ENCODE measurements at regions not wholly inside any gene's neighbourhood (a gene's known extent, or its start where the extent isn't known, plus 50 kb on each side); places are given as distances from the start of the nearest gene placed in this dataset.

DNA sequence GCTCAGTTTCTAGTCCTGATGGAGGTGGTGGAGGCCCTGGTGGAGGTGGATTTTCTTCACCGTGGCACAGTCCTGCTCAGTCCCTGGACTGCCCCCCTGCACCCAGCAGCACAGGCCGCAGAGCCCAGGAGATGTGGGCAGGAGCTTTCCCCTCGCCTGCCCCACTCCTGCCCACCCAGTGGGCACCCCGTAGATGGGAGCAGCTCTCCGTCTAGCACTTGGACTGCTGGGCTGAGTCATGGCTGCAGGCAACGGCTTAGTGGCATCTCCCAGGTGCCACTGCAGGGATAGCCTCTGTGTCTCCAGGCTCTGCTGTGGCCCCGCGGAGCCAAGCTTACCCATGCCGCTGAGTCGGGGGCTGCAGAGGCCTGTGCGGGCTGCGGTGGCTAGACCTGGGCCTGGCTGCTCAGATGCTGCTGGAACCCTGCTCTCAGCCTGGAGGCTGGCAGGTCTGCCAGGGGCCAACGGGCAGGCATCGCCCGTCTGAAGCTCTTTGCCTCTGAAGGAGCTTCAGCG, 92.3 kb upstream of the CTDP1 start:
- Histone ChIP-seq H3K4me3 (no peak overlapping the region), H3K9me3 (no peaks in the 10 kb centered on the region), H3K27ac (no peak overlapping the region), H3K4me1 (no peaks in the 10 kb centered on the region), H3K27me3 (no peaks in the 10 kb centered on the region), H3K36me3 (no peaks in the 10 kb centered on the region)
- intact Hi-C loops (cut with DNase I): no loop called here
- ATAC-seq (no peak), DNase-seq (peak; percentile 60)
- TF ChIP-seq, protein P1, sequence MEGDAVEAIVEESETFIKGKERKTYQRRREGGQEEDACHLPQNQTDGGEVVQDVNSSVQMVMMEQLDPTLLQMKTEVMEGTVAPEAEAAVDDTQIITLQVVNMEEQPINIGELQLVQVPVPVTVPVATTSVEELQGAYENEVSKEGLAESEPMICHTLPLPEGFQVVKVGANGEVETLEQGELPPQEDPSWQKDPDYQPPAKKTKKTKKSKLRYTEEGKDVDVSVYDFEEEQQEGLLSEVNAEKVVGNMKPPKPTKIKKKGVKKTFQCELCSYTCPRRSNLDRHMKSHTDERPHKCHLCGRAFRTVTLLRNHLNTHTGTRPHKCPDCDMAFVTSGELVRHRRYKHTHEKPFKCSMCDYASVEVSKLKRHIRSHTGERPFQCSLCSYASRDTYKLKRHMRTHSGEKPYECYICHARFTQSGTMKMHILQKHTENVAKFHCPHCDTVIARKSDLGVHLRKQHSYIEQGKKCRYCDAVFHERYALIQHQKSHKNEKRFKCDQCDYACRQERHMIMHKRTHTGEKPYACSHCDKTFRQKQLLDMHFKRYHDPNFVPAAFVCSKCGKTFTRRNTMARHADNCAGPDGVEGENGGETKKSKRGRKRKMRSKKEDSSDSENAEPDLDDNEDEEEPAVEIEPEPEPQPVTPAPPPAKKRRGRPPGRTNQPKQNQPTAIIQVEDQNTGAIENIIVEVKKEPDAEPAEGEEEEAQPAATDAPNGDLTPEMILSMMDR (IDR thresholded peaks at IDR 0.05): no peak

- no peak overlapping the region for H3K4me3 ChIP-seq
- H3K4me1 ChIP-seq: no peaks in the 10 kb centered on the region
- ATAC-seq (no peak), DNase-seq (peak; percentile 60)
- intact Hi-C loops (cut with DNase I): no loop called here
- H3K27me3 ChIP-seq: peaks cover 3% of the 10 kb centered on the region
- H3K36me3 ChIP-seq: no peaks in the 10 kb centered on the region
- TF ChIP-seq, protein P1 (IDR thresholded peaks at IDR 0.05): no peak
- H3K27ac ChIP-seq: no peak overlapping the region
- no peaks in the 10 kb centered on the region for H3K9me3 ChIP-seq
Measured at GRCh38 chr18:79587779-79588635, 91.6 kb upstream of the CTDP1 start.

GRCh38 chr18:79588636-79589481, 90.7 kb upstream of the CTDP1 start:
- intact Hi-C loops (cut with DNase I): no loop called here

DNA sequence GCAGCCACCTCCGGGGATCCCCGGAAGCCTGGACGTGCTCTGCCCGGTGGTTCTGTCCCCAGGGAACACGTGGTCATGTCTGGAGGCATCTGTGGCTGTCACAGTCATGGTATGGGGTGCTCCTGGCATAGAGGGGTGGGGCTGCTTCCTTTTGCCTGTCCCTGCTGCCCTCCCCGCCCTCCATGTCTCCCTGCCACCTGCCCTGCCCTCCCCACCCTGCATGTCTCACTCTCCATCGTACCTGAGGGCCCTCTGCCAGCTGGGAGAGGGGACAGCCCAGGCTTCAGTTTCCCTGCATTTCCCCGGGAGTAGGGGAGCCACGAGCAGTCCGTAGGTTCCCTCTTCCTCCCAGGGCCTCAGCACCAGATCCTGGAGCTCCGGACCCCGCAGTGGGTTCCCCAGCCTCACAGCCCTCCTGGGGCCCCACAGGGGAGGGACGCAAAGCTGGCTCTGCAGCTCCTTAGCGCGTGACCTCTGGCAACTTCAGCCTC, 90.0 kb upstream of the CTDP1 start:
- H3K27ac ChIP-seq: peak overlapping the region; percentile 37
- H3K4me1 ChIP-seq: no peaks in the 10 kb centered on the region
- intact Hi-C loops (cut with DNase I): no loop called here
- no peaks in the 10 kb centered on the region for H3K9me3 ChIP-seq
- no peak overlapping the region for H3K4me3 ChIP-seq
- TF ChIP-seq, protein P1 (IDR thresholded peaks at IDR 0.05): no peak
- no peaks in the 10 kb centered on the region for H3K36me3 ChIP-seq
- peaks cover 5% of the 10 kb centered on the region for H3K27me3 ChIP-seq
- DNase-seq (peak; percentile 60), ATAC-seq (no peak)

More at GRCh38 chr18:79588636-79589481, 90.7 kb upstream of the CTDP1 start:
- peak overlapping the region; percentile 37 for H3K27ac ChIP-seq
- no peaks in the 10 kb centered on the region for H3K4me1 ChIP-seq
- no peaks in the 10 kb centered on the region for H3K36me3 ChIP-seq
- TF ChIP-seq, protein P1 (IDR thresholded peaks at IDR 0.05): no peak
- H3K4me3 ChIP-seq: no peak overlapping the region
- DNase-seq: peak; percentile 77
- H3K27me3 ChIP-seq: peaks cover 5% of the 10 kb centered on the region
- ATAC-seq: peak; percentile 65
- H3K9me3 ChIP-seq: no peaks in the 10 kb centered on the region

DNA sequence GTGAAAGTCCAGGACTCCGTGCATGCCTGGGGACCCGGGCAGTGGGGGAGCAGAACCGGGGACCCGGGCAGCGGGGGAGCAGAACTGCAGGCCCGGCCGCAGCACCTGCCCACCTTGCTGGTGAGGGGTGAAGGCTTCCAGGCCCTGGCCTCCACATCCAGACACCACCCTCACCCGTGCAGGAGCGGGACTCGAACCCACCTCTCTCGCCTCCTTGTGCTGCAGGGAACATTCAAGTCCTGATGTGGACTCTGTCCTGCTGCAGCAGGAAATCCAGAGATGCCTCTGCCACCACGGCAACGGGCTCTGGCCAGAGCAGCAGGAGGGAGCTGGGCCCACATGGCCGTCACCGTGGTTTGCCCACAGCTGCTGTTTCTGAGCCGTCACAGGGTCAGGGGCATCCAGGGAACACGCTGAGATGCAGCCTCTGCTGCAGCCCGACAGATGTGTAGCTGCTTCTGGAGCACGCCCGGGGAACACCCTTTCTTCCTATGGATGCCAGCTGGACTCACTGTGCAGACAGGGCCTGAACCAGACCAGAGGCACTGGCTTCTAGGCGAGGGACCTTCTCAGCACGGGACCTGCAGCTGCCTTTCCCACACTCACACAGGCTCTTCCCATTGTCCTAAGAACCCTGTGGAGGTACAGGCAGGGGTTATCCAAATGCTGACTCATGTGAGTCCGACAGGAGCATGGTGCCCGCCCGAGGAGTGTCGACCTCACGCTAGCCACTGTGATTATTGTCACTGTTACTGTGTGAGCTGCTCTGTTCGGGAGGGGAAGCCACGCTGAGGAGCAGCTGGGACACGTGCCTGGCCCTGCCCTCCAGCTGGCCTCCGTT, 89.2 kb upstream of the CTDP1 start:
- DNase-seq (peak; percentile 58), ATAC-seq (no peak)
- Histone ChIP-seq H3K27me3 (peaks cover 5% of the 10 kb centered on the region), H3K36me3 (no peaks in the 10 kb centered on the region), H3K9me3 (no peaks in the 10 kb centered on the region), H3K4me3 (no peak overlapping the region), H3K4me1 (no peaks in the 10 kb centered on the region), H3K27ac (no peak overlapping the region)
- TF ChIP-seq, protein P1 (IDR thresholded peaks at IDR 0.05): no peak
- intact Hi-C loops (cut with DNase I): no loop called here
